HG02678 (cell line): ENCODE measurements at regions not wholly inside any gene's neighbourhood (a gene's known extent, or its start where the extent isn't known, plus 50 kb on each side); places are given as distances from the start of the nearest gene placed in this dataset.
"Not testable (repeated sequence)": the region's sequence is repeated elsewhere in the genome, so short reads cannot be mapped to it uniquely, and the experiment has no call there.

ENCODE experiments used
- ATAC-seq: cut with Tn5 transposase; IDR thresholded peaks from one replicate; pipeline ENCODE4 v1.9.1; 2021; ENCODE audit warnings: mild to moderate bottlenecking, moderate library complexity; ENCODE audit not compliant: unreplicated experiment

DNA sequence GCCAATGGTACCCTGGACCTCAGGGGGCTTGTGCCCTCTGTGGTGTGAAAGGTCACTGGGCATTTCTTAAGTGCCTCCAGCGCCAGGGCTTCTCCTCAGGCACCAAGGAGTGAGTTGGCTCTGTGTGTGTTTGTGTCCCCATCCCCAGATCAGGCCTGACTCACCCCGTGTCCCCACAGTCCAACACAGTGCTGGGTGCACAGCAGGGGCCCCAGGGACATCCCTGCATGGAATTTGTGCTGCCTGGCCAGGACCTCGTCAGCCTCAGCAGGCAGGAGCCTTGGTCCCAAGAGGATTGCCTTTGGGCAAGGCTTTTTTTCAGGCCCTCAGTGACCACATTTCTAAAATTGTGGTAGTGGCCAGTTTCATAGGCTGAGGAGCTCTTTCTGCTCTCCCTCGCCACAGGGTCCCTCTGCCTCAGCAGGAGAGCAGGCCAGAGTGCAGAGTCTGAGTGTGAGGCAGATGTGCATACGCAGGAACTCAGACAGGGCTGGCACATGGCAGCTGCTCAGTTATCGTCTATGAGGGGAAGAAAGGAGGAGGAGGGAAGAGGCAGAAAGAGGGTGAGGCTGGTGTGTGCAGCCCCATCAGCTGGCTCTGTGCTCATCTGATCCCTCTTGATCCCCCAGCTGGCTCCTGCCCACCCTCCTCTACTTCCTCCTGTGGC is 215.6 kb downstream of the RPLP1 start:
- no peak for ATAC-seq

DNA sequence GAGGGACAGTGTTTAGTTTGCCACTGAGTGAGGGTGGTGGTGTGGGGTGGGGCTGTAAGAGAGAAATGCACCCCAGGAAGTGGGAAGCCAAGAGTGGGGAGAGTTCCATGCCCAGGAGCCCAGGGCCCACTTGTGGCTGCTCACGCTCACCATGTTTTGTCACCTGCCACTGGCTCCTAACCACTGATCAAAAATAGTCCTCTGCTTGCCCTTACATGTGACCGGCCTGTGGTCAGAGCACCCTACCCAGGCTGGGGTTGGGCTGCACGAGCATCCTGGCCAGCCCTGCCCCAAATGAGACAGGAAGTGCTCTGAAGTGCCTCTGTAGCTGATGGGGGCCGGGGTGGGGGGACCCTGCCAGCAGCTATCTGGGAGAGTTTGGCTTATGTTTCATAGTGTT is 216.3 kb downstream of the RPLP1 start:
- ATAC-seq = peak; percentile 50

DNA sequence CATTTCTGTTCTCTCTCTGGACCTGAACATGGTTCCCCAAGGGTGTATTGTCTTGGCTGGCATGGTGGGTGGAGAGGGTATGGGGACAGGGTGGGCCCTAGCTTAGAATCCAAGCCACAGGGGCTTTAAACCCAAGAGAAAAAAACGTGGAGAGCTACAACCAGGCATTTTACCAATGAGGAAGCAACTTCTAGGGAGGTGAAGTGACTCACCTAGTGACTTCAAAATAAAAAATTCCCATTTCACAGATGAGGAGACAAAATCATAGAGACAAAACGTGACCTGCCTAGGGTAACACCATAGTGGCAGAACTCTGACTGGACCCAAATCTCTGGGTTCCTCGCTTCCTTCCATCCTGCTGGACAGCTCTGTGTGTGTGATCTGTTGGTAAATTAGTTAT is 216.8 kb downstream of the RPLP1 start:
- ATAC-seq = no peak

DNA sequence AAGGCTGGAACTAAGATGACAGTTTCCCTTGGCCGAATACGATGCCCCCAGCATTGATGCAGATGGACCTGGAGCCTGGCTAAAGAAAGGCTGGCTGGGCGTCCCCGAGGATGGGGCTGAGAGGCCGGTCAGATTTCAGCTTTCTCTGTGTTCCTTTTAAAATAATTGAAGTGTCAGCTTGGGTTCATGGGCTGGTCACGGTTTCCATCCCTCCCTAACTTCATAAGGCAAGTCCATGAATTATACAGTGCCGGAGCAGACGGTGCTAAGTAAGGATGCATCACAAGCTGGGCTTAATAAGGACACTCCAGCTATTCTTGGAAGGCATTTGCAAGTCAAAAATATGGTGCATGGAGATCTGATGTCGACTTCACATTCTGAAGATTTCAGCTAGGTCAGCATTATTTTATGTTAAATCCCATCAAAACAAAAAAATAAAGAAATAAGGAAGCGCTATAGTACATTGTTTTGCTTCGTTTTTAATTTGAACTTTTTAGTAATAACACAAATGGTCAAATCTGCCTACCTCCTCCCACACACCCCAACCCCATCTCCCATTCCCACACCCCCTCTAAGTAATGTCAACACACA is 220.8 kb downstream of the RPLP1 start:
- ATAC-seq = no peak

DNA sequence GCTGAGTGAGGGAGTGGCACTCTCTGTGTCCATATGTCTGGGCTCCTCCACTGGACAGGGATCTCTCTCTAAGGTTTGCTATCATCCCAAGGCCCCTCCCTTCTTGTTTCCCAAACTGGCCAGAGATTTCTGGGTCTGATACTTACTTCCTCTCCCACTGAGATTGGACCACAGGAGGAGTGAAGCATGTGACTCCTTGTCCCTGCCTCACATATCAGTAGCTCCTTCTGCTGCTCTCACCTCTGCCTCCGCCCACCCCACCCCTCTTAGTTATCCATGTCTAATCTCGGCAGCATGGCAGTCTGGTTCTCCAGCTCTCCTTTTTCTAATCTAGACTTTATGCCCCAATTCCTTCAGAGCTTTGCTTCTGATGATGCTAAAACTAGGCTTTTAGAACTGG is 223.1 kb downstream of the RPLP1 start:
- ATAC-seq = no peak

DNA sequence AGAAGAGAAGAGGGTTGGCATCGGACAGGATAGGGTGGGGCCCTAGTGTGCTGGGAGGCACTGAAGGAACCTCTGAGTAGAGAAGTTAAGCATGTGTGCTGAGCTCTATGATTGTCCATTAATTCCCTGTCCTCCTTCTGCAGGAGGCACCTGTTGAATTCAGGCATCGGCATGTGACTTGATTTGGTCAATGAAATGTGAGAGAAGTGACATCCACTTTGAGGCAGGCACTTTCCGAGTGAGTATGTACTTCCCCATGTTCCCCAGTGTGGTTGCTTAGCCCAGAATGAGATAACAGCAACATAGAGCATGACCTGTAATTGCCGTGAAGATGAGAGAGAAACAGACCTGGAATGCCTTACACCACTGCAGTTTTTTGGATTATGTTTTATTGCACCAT is 224.8 kb downstream of the RPLP1 start:
- no peak for ATAC-seq

DNA sequence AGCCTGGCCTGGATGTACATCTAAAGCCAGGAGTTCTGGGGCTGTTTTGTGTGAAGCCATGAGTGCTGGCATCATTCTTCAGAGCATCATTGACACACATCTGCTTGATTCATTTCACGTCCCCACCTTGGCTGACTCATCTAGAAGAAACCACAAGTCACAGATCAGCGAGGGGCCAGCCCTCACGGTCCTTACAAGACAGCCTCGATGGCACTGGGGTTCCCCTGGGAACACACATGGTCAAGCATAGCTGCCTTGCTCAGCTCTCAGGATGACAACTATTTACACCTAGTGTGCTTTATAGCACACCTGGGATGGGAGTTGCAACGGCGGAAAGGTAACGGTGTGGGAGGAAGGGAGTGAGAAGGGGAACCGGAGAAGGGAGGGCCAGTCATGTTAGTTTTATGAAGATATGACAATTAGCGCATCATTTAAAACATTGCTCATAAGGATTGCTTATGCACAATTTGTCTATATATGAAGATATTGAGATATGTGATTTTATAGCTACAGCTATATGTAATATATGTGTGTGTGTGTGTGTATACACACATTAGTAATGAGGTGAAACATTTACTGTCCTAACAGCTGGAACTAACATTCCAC is 227.1 kb downstream of the RPLP1 start:
- peak; percentile 93 for ATAC-seq

DNA sequence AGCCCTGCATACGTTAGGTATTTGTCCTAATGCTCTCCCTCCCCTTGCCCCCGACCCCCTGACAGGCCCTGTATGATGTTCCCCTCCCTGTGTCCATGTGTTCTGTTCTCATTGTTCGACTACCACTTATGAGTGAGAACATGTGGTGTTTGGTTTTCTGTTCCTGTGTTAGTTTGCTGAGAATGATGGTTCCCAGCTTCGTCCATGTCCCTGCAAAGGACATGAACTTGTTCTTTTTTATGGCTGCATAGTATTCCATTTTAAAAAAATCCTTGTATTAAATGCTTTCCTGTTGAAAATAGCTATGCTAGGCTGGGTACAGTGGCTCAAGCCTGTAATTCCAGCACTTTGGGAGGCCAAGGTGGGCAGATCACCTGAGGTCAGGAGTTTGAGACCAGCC is 232.2 kb downstream of the RPLP1 start:
- ATAC-seq = not testable (repeated sequence)

DNA sequence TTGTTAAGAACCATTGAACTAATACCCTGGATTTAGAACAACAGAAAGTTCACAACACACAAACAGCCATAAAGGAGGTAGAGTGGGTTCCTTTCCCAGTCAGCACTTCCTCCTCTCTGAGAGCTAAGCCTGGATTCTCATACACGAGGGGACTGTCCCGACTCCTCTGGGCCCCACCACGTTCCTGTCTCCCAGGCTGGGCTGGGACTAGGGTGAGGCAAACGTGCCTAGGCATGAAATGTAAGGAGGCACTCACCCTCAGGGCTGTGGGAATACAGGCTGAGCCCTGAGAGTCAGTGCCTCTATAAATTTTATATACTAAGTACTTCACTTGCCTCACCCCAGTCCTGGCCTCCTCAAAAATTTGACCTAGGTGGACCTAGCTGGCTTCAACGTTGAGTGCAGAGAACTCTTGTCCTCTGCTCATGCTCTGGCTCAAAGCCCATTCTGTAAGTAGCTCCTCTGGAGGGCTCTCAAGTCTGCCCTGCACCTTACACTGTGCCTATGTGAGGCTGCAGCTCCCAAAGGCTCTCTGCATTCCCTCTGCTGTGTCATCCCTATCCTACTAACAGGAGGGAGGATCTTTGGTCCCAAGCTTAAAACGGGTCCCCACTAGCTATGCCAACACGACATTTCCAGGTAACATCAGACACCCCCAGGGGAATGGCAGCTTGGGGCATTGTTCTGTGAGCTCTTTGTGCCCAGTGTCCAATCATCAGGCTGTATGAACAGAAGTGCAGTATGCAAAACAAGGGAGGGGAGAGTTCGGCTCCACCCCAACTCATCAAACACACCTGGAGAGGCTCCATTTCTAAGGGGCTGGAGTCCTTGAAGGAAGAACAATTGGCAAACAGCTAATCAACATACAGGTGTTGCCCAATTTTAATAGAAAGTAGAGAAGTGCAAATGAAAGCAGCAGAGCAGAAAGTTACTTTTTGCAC is 233.2 kb downstream of the RPLP1 start:
- no peak for ATAC-seq

DNA sequence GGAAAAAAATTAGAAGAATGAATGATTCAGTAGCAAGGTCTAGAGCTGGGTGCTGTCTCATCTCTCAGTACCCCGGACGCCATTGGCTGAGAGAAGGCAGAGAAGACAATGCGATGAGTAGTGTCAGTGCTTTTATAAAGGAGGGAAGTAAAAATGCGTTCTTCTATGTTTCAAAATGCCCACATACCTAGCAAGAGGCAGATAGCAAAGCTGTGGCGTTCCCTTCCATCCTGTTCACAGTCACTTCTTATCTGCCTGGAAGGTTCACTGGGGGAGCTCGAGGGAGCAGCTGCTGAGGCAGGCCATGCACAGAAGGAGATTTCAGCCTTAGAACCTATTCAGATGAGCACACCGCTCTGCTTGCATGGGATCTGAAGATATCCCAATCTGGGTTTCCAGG is 234.0 kb downstream of the RPLP1 start:
- ATAC-seq = no peak

DNA sequence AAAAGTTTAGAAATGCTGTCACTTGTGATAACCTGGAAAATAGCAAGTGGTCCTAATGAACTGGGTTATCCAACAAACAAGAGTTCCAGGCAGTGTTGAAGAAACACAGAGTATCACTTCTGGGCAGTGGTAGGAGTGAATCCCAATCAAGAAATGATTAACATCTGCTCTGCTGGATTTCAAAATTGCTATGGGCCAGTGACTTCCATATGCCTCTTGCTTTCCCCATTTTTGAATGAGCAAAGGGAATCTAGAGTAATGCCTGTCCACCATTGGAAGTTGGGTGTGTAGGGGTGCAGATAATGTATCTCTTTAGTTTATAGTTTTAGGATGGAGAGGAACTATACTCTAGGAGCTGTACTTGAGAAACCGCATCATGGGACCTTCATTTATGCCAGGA is 236.5 kb downstream of the RPLP1 start:
- no peak for ATAC-seq

DNA sequence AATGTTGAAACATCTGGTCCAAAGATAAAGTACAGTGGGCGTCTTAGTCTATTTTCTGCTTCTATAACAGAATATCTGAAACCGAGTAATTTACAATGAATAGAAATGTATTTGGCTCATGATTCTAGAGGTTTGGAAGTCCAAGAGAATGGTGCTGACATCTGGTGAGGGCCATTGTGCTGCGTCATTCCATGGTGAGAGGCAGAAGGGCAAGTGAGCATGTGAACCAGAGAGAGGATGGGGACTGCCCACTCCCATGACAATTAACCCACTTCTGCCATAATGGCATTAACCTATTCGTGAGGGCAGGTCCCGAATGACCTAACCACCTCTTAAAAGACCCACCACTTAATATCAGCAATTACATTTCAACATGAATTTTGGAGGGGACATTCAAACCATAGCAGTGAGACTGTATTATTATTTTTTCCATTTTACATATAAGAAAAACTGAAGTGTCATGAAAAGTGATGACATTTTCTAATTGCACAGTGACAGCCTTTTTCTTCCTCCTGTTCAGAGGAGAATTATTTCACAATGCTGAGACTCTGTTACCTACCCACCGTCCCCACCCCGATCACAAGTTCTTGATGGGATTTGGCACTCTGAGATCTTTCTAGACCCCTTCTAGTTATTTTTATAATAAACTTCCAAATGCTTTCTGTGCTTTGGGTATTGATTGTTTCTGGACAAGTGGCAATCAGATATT is 238.8 kb downstream of the RPLP1 start:
- ATAC-seq = no peak

DNA sequence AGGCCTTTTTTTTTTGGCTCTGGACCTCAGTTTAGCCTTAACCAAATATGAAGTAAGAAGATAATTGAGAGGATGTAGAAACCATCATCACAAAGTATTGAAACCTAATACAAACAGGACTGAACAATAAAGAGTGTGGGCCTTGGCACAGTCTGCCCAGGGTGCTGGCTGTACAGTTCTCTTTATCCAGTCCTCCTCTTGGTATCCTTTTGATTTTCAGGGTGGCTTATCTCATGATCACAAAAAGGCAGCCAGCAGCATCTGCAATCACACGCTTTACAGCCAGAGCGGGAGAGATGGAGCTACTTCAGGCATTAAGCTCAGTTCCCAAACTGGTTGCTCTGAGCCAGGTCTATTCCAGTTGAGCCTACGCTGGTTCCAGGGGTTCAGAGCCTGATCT is 239.7 kb downstream of the RPLP1 start:
- no peak for ATAC-seq

DNA sequence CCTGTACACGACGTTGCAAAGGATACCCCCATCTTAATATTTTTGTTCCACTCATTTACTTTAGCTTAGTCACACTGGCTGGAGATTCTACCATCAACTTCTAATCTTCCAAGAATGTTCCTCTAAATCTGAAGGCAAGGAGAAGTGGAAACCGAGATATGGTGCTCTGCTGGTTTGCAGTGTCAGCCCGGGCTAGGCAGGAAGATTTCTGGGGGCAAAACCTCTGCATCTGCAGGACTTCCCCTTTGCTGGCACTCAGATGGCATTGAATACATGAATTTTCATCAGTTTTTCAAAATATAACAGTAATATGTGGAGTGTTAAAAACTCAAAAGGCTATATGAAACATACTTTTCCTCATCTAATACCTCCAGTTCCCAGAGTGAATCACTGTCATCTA is 240.4 kb downstream of the RPLP1 start:
- ATAC-seq = no peak

DNA sequence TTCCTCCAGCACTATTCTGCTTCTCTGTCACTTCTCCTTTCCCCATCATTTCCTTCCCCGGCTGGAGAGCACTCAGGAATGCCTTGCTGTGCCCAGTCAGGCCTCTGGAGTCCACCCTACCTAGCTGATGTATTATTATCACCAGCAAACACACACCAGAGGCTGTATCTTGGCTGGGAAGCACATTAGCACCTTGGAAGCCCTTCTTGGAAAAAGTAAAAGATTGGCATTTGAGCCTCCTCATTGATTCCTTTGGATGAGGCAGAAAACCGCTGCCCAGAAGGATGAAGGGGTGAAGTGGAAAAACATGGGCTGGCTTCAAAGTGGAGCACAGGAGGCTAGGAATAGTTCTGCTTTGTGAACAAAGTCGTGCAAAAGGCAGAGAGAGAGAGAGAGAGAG is 244.3 kb downstream of the RPLP1 start:
- no peak for ATAC-seq

DNA sequence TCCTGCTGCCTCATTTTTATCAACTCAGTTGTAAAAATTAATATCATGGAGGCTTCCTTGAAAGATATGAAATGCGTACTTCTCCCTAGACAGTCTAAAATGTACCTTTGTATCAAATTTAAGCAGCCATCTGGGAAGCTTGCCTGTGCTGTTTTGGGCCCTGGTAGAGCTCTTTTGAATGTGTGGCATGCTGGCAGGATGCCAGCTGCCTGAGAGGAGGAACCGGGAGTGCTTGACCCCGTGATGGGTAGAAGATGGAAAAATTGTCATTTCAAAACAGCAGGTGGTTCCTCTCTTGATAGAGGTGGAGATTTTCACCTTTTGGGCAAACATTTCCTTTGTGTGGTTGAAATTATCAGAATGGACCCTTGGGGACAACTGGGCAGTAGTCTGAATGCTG is 245.3 kb downstream of the RPLP1 start:
- no peak for ATAC-seq

DNA sequence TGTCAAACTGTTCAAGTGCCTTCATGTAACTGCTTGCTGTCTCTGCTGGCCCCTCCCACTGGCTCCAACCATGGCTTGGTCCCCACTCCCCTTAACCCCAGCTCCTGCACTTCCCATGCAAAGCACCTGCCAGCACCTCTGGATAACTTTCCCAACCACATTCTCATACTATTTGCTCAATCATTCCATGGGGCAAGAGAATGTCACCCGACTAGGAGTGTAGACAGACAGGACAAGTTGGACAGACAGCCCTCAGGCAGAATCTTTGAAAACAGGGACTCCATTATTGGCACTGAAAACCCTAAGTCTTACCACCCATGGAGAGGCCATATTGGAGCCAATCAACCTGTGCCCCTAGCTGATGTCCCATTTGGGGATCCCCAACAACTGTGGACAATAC is 246.5 kb downstream of the RPLP1 start:
- no peak for ATAC-seq

DNA sequence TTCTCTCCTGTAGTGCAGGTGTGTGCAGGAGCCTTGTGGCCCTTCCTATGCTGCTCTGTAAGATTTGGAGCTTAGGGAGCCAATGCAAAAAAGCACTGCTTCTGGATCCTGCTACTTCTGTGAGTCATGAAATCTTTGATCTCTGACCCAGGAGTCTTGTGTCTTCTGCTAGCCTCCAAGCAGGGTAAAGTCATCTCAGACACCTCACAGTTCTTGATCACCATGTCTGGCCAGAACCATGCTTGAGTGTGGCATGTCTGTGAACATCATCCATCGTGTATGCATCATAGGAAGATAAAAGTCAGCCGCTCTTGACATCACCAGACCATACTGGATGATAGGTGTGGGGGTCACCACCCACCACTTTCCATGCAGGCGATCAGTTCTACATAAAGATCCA is 247.8 kb downstream of the RPLP1 start:
- no peak for ATAC-seq

DNA sequence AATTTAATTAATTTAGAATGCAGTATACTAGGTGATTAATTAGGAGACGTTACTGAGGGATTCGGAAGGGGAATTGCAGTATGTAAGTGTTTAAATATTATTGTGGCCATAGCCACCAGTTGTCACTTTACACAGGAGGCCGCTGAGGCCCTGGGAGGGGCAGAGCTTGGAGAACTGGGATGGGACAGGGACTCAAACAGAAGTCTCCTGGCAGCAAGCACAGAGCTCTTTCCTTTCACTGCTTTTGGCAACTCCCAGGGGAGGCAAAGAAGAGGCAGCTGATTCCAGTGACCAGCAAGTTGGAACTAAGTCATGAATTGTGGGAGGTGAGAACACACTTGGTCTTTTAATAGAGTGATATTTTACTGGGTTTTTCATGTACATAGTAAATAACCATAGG is 248.6 kb downstream of the RPLP1 start:
- ATAC-seq = no peak

DNA sequence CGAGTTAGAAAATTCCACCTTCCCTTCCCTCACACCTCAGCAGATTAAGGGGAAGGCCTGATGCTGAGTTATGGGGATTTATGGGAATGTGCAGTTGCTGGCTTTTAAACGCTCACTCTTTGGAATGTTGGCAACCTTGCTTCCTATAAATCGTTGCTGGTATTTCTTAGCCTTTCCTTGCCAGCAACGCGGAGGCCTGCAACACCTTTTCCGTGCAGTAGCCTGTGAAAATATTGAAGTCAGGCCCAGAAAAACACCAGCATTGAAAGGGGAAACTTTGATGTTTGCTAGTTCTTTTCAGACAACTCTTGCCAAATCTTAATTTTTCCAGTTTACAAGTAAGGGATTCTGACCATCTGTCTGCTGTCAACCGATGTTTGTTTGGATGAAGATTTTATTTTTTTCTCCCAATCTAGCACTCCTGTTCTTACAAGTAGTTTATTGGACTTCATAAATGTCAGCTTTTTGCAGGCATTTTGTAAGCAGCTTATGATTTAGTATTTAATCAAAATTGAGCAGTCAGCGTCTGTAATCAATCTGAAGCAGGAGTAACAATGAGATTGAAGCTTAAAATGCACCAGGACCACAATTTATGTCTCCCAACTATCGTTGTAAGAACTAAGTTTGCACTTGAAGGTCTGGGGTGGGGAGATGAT is 251.0 kb downstream of the RPLP1 start:
- no peak for ATAC-seq
